HepG2 (cell line): ENCODE measurements at regions not wholly inside any gene's neighbourhood (a gene's known extent, or its start where the extent isn't known, plus 50 kb on each side); places are given as distances from the start of the nearest gene placed in this dataset.
A peak's percentile ranks its signal among the peaks of the same experiment; 100 is the strongest.

Experiments
- ATAC-seq: fragments of 200-7000 bp; cut with Tn5 transposase; 3 replicates; pipeline ENCODE4 v1.9.1; 2020; ENCODE audit warnings: mild to moderate bottlenecking, moderate library complexity
- BruUV-seq: library from RNA; stranded (reverse); fragments of 400-500 nt; replicated peaks from 2 replicates; lab custom pipeline; 2021; lab: Mats Ljungman, UMichigan
- CTCF ChIA-PET: fragments of 300-600 bp; formaldehyde crosslinking; extraction: SDS; loops from one replicate; lab custom pipeline; 2021; ENCODE audit warnings: low total read pairs, inconsistent platforms, low intra/inter-chr PET ratio; lab: Yijun Ruan, JAX
- POLR2A ChIA-PET: fragments of 350-600 bp; sonication (Branson Sonifier 250); formaldehyde crosslinking; loops from one replicate; lab custom pipeline; 2020; ENCODE audit warnings: antibody characterized with exemption, inconsistent platforms; lab: Yijun Ruan, JAX
- DNase-seq: peaks from one replicate; pipeline ENCODE4 v3.0.0-alpha.2; 2015; ENCODE audit warnings: low spot score
- FAIRE-seq: peaks from 3 replicates; lab custom pipeline; 2011; peaks lifted over from hg19 to GRCh38; lab: Jason Lieb, UNC
- H2AFZ ChIP-seq: one replicate; pipeline ENCODE4 v1.6.1; 2011; ENCODE audit warnings: low read length, inconsistent platforms
- H3K27ac ChIP-seq: fragments of 300-600 bp; 3 replicates; pipeline ENCODE4 v1.8.0; 2011; ENCODE audit warnings: mixed run types, mild to moderate bottlenecking, mixed read lengths, low read length, inconsistent platforms; ENCODE audit not compliant: insufficient read depth; ENCODE audit errors: extremely low read length
- H3K27me3 ChIP-seq, 2 experiments: fragments of 200-600 bp in 1 of 2; 2 replicates in 1 of 2; 3 replicates in 1 of 2; pipeline versions ENCODE4 v1.6.0 to v1.8.0; 2011; ENCODE audit warnings: low read length in 2 of 2, mild to moderate bottlenecking in 2 of 2, moderate library complexity in 2 of 2, inconsistent platforms in 1 of 2; ENCODE audit not compliant: insufficient read depth in 2 of 2, control insufficient read depth in 1 of 2
- H3K36me3 ChIP-seq, 2 experiments: fragments of 200-600 bp in 1 of 2; replicated peaks in 1 of 2; 2 replicates in 1 of 2; 3 replicates in 1 of 2; pipeline versions ENCODE4 v1.5.1 to v1.8.0; 2011; ENCODE audit warnings: low read length in 2 of 2, inconsistent platforms in 1 of 2; ENCODE audit not compliant: insufficient read depth in 2 of 2, control insufficient read depth in 1 of 2
- H3K4me1 ChIP-seq: 2 replicates; pipeline ENCODE4 v1.5.1; 2012; ENCODE audit warnings: low read length, inconsistent platforms; ENCODE audit not compliant: insufficient read depth
- H3K4me2 ChIP-seq: 2 replicates; pipeline ENCODE4 v1.6.0; 2011; ENCODE audit warnings: low read depth, low read length, inconsistent platforms
- H3K4me3 ChIP-seq, 3 experiments: fragments of 200-600 bp in 1 of 3; sonication (generic), shearing (Covaris generic) in 1 of 3; replicated peaks in 1 of 3; 2 replicates each; pipeline ENCODE4 v1.5.1; 2011 to 2016; ENCODE audit warnings: low read length in 3 of 3, inconsistent platforms in 2 of 3, low read depth in 2 of 3, mild to moderate bottlenecking in 2 of 3, control low read depth in 1 of 3, mixed read lengths in 1 of 3; ENCODE audit not compliant: insufficient read depth in 1 of 3
- H3K79me2 ChIP-seq: one replicate; pipeline ENCODE4 v1.6.1; 2011; ENCODE audit warnings: low read length, inconsistent platforms; ENCODE audit not compliant: insufficient read depth
- H3K9ac ChIP-seq: 2 replicates; pipeline ENCODE4 v1.6.0; 2011; ENCODE audit warnings: mild to moderate bottlenecking, low read depth, low read length, inconsistent platforms; ENCODE audit not compliant: insufficient read depth
- H3K9me3 ChIP-seq: 2 replicates; pipeline ENCODE4 v1.5.1; 2012; ENCODE audit warnings: mild to moderate bottlenecking, low read length
- H4K20me1 ChIP-seq: 2 replicates; pipeline ENCODE4 v1.6.0; 2011; ENCODE audit warnings: inconsistent platforms, mild to moderate bottlenecking, low read length, moderate library complexity; ENCODE audit not compliant: insufficient read depth
- AHDC1 ChIP-seq: sonication (generic); formaldehyde crosslinking; IDR thresholded peaks from 2 replicates; pipeline ENCODE4 v1.5.1; 2020; ENCODE audit warnings: mild to moderate bottlenecking, missing genetic modification reagents, borderline replicate concordance
- BHLHE40 ChIP-seq: IDR thresholded peaks from 2 replicates; pipeline ENCODE4 v1.6.1; 2011; ENCODE audit warnings: low read length, improper control_type of control experiment
- FOSL1 ChIP-seq: sonication (generic); formaldehyde crosslinking; IDR thresholded peaks from 2 replicates; pipeline ENCODE4 v1.9.0; 2021; ENCODE audit warnings: missing genetic modification reagents, borderline replicate concordance
- FOSL2 ChIP-seq: sonication (generic); formaldehyde crosslinking; IDR thresholded peaks from 2 replicates; pipeline ENCODE4 v1.4.0; 2020; ENCODE audit warnings: missing genetic modification reagents
- GATA4 ChIP-seq: sonication (generic); IDR thresholded peaks from 2 replicates; pipeline ENCODE4 v1.6.1; 2016; ENCODE audit warnings: antibody characterized with exemption, low read depth, borderline replicate concordance
- PHF8 ChIP-seq: sonication (generic); formaldehyde crosslinking; IDR thresholded peaks from 2 replicates; pipeline ENCODE4 v1.5.0; 2020; ENCODE audit warnings: missing genetic modification reagents
- RBAK ChIP-seq: sonication (generic); formaldehyde crosslinking; IDR thresholded peaks from 2 replicates; pipeline ENCODE4 v1.5.1; 2020; ENCODE audit warnings: mild to moderate bottlenecking, missing genetic modification reagents
- ZFP36 ChIP-seq: fragments of 150-350 bp; IDR thresholded peaks from 2 replicates; pipeline ENCODE4 v1.6.1; 2018; ENCODE audit warnings: borderline replicate concordance, low read length, low read depth; ENCODE audit not compliant: partially characterized antibody
- ZNF317 ChIP-seq: sonication (generic); formaldehyde crosslinking; IDR thresholded peaks from 2 replicates; pipeline ENCODE4 v1.5.0; 2020; ENCODE audit warnings: mild to moderate bottlenecking, missing genetic modification reagents
- ZNF513 ChIP-seq: sonication (generic); formaldehyde crosslinking; conservative IDR thresholded peaks from 2 replicates; pipeline ENCODE4 v1.5.0; 2020; ENCODE audit warnings: missing genetic modification reagents
- ZNF558 ChIP-seq: sonication (generic); formaldehyde crosslinking; IDR thresholded peaks from 2 replicates; pipeline ENCODE4 v1.9.0; 2022; ENCODE audit warnings: mild to moderate bottlenecking, missing genetic modification reagents, borderline replicate concordance
- ZNF691 ChIP-seq: sonication (generic); formaldehyde crosslinking; IDR thresholded peaks from 2 replicates; pipeline ENCODE4 v1.4.0; 2020; ENCODE audit warnings: missing genetic modification reagents, low read depth, mild to moderate bottlenecking, borderline replicate concordance
- ZNF781 ChIP-seq: sonication (generic); formaldehyde crosslinking; IDR thresholded peaks from 2 replicates; pipeline ENCODE4 v1.5.1; 2020; ENCODE audit warnings: borderline replicate concordance, mild to moderate bottlenecking, missing genetic modification reagents; ENCODE audit errors: not compliant biosample characterization
- WGBS: methylation state at CpG from one replicate; pipeline ENCODE4 v1.1.6; 2017; ENCODE audit warnings: low lambda C conversion rate; 5-methylcytosine and 5-hydroxymethylcytosine counted together
- in situ Hi-C: cut with HindIII; loops from 2 replicates; pipeline ENCODE4 v1.10.0; 2017; ENCODE audit warnings: low pct_unique_long_range_greater_than_20kb; ENCODE audit not compliant: extremely low pct_ligation_motif_present
- intact Hi-C: fragments of 100-400 bp; cut with micrococcal nuclease; formaldehyde crosslinking; loops from one replicate; pipeline ENCODE4 v1.10.0; 2022; ENCODE audit not compliant: unreplicated experiment

- TF ChIP-seq ZNF691 (CRISPR knock-in tag) (peak; percentile 46; the same call in 1 of the 2 replicates), BHLHE40 (no peak), PHF8 (CRISPR knock-in tag) (no peak), ZNF513 (no peak), ZNF558 (CRISPR knock-in tag) (no peak), FOSL1 (CRISPR knock-in tag) (peak; percentile 59; the same call in 1 of the 2 replicates), FOSL2 (peak; percentile 94), ZNF317 (CRISPR knock-in tag) (peak; percentile 91)
These were observed 62.1 kb upstream of the NPAS2 start (continued) for GRCh38 chr2:100757621-100758394.

DNA sequence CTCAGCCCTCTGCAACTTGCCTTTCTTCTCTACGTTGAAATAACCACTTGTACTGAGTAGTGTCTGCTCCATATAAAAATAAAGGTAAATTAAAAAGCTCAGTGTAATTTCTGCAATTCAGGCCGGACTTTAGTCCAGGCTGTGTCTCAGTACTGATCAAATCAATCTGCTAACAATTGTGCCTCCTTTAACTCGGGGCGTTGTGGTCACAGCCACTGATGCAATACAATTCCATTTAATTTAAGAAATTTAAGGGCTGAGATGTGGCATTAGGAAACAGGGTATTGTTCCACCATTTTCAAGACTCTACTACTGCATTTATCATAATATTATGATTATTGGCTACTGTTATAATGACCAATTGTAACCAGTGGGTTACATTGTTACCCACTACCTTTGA lies 60.0 kb upstream of the NPAS2 start:
- 28% methylated on average over 4 of the region's 4 CpGs for WGBS
- CTCF ChIA-PET = no interaction called here
- no peak overlapping the region for H3K27ac ChIP-seq
- FAIRE-seq = no peak
- H3K36me3 ChIP-seq = no peaks in the 10 kb centered on the region
- intact Hi-C loops = no loop called here
- DNase-seq = no peak
- no TSS peak for BruUV-seq
- H3K4me3 ChIP-seq = no peak overlapping the region
- no peaks in the 10 kb centered on the region for H3K79me2 ChIP-seq
- POLR2A ChIA-PET = no interaction called here
- H2AFZ ChIP-seq = no peak overlapping the region
- in situ Hi-C loops = no loop called here
- peaks cover 0 to 18% of the 10 kb centered on the region in 2 experiments; a peak in 2 of 5 replicates for H3K27me3 ChIP-seq
- no peaks in the 10 kb centered on the region for H4K20me1 ChIP-seq
- no peak overlapping the region for H3K9ac ChIP-seq
- no peak overlapping the region for H3K4me2 ChIP-seq
- ATAC-seq = no peak
- no peaks in the 10 kb centered on the region for H3K9me3 ChIP-seq
- H3K4me1 ChIP-seq = peaks cover 31% of the 10 kb centered on the region
- TF ChIP-seq GATA4 (no peak), RBAK (CRISPR knock-in tag) (no peak), AHDC1 (no peak), ZNF781 (CRISPR knock-in tag) (no peak), ZFP36 (no peak)
